ENCODE measurements at regions not wholly inside any gene's neighbourhood (a gene's known extent, or its start where the extent isn't known, plus 50 kb on each side); places are given as distances from the start of the nearest gene placed in this dataset.
"Not testable (repeated sequence)": the region's sequence is repeated elsewhere in the genome, so short reads cannot be mapped to it uniquely, and the experiment has no call there.

DNA sequence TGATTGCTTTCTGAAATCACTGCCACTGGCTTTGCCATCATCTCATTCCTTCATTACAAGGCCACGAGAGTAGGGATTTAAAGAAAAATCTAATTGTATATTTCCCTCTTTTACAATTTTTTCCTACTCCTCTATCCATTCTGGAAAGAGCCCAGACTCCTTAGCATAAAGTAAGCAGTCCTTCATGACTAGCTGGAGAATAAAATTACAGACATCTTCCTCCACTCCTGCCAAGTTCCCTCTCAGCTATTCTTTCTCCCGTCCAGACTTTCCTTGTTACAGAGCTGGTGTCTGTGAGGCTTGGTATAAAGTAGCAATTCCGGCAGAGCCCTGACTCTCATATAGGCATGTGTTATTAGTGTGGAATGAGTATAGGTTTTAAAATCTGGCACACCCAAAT lies 806.8 kb downstream of the PLCL1 start:
- Histone ChIP-seq H2BK5ac (ENCODE audit: low read length) (no peak overlapping the region), H3K4me1 (ENCODE audit: control insufficient read depth in 2 of 2, insufficient read depth in 1 of 2, low read depth in 1 of 2, low read length in 2 of 2) (no peaks in the 10 kb centered on the region), H3K9ac (ENCODE audit: low read depth, low read length, poor library complexity) (no peak overlapping the region), H3K23ac (ENCODE audit: low read depth, low read length, poor library complexity) (no peak overlapping the region), H3K4me2 (ENCODE audit: insufficient read depth, low read length, poor library complexity, severe bottlenecking) (no peak overlapping the region), H3K4me3 (ENCODE audit: low read length in 2 of 2) (no peak overlapping the region), H4K8ac (ENCODE audit: low read depth, low read length) (no peak overlapping the region), H3K14ac (ENCODE audit: low read length) (no peak overlapping the region), H3K27me3 (ENCODE audit: control insufficient read depth in 3 of 3, insufficient read depth in 3 of 3, low read depth in 1 of 3, low read length in 3 of 3) (no peaks in the 10 kb centered on the region), H3K36me3 (replicated peaks in 1 of 2; ENCODE audit: control insufficient read depth in 2 of 2, insufficient read depth in 2 of 2, low read length in 2 of 2) (no peaks in the 10 kb centered on the region), H3K27ac (replicated peaks; ENCODE audit: low read length) (no peak overlapping the region), H3K79me1 (ENCODE audit: low read depth, low read length) (no peaks in the 10 kb centered on the region), H4K91ac (ENCODE audit: low read depth, low read length, poor library complexity) (no peak overlapping the region), H3K9me3 (replicated peaks in 1 of 2; ENCODE audit: control insufficient read depth in 2 of 2, insufficient read depth in 1 of 2, low read depth in 1 of 2, low read length in 2 of 2) (no peaks in the 10 kb centered on the region), H2BK12ac (ENCODE audit: low read length) (no peak overlapping the region), H2BK15ac (ENCODE audit: low read length) (no peak overlapping the region), H2AK5ac (ENCODE audit: low read depth, low read length) (no peak overlapping the region), H3K4ac (ENCODE audit: low read length) (no peak overlapping the region), H2AFZ (ENCODE audit: low read length) (no peak overlapping the region), H3K18ac (ENCODE audit: low read length) (no peak overlapping the region), H2BK120ac (ENCODE audit: low read depth, low read length) (no peak overlapping the region)
- no CpG with 5 or more reads among the region's 3 CpGs for WGBS, 2 donors (ENCODE audit: extremely low coverage in 2 of 2, insufficient read length in 2 of 2, insufficient replicate concordance in 1 of 2)
- no peak for DNase-seq (ENCODE audit: low spot score)

DNA sequence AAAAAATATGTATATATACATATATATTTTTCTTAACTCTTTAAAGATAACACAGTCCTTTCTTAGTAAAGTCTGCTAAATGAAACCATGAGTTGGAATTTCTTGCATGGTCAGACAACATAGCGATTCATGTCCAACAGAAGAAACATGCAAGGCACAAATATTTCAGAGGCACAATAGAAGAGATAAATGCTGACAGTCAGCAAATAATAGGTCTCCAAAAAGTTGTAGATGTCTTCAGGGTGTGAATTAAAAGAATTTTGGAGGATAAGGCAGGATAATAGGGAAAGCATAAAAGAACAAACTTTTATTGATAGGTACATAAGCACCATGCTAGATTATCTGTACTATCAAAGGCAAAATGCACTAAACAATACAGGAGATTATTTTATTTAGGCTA lies 800.2 kb downstream of the PLCL1 start:
- WGBS, 2 donors (ENCODE audit: extremely low coverage in 2 of 2, insufficient read length in 2 of 2, insufficient replicate concordance in 1 of 2): no CpG with 5 or more reads among the region's 1 CpG
- Histone ChIP-seq H3K18ac (ENCODE audit: low read length) (no peak overlapping the region), H3K36me3 (replicated peaks in 1 of 2; ENCODE audit: control insufficient read depth in 2 of 2, insufficient read depth in 2 of 2, low read length in 2 of 2) (no peaks in the 10 kb centered on the region), H3K4me1 (ENCODE audit: control insufficient read depth in 2 of 2, insufficient read depth in 1 of 2, low read depth in 1 of 2, low read length in 2 of 2) (no peaks in the 10 kb centered on the region), H3K4ac (ENCODE audit: low read length) (no peak overlapping the region), H3K4me3 (ENCODE audit: low read length in 2 of 2) (no peak overlapping the region), H2BK15ac (ENCODE audit: low read length) (no peak overlapping the region), H2AFZ (ENCODE audit: low read length) (no peak overlapping the region), H3K14ac (ENCODE audit: low read length) (no peak overlapping the region), H2BK12ac (ENCODE audit: low read length) (no peak overlapping the region), H2BK5ac (ENCODE audit: low read length) (no peak overlapping the region), H4K8ac (ENCODE audit: low read depth, low read length) (no peak overlapping the region), H3K9ac (ENCODE audit: low read depth, low read length, poor library complexity) (no peak overlapping the region), H4K91ac (ENCODE audit: low read depth, low read length, poor library complexity) (no peak overlapping the region), H3K9me3 (replicated peaks in 1 of 2; ENCODE audit: control insufficient read depth in 2 of 2, insufficient read depth in 1 of 2, low read depth in 1 of 2, low read length in 2 of 2) (no peaks in the 10 kb centered on the region), H3K23ac (ENCODE audit: low read depth, low read length, poor library complexity) (no peak overlapping the region), H2AK5ac (ENCODE audit: low read depth, low read length) (no peak overlapping the region), H3K27me3 (ENCODE audit: control insufficient read depth in 3 of 3, insufficient read depth in 3 of 3, low read depth in 1 of 3, low read length in 3 of 3) (no peaks in the 10 kb centered on the region), H2BK120ac (ENCODE audit: low read depth, low read length) (no peak overlapping the region), H3K27ac (replicated peaks; ENCODE audit: low read length) (no peak overlapping the region), H3K79me1 (ENCODE audit: low read depth, low read length) (no peaks in the 10 kb centered on the region), H3K4me2 (ENCODE audit: insufficient read depth, low read length, poor library complexity, severe bottlenecking) (no peak overlapping the region)
- no peak for DNase-seq (ENCODE audit: low spot score)

DNA sequence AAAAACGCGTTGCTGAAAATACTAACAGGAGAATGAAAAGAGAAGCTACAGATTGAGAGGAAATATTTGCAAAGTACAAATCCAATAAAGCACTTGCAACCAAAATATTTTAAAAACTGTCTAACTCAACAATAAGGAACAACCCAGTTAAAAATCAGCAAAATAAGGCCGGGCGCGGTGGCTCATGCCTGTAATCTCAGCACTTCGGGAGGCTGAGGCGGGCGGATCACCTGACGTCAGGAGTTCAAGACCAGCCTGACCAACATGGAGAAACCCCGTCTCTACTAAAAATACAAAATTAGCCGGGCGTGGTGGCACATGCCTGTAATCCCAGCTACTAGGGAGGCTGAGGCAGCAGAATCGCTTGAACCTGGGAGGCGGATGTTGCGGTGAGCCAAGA lies 798.6 kb downstream of the PLCL1 start:
- H4K91ac ChIP-seq (ENCODE audit: low read depth, low read length, poor library complexity); H3K27ac ChIP-seq (replicated peaks; ENCODE audit: low read length); H3K4me3 ChIP-seq (ENCODE audit: low read length in 2 of 2); H3K4ac ChIP-seq (ENCODE audit: low read length); H3K4me1 ChIP-seq (ENCODE audit: control insufficient read depth in 2 of 2, insufficient read depth in 1 of 2, low read depth in 1 of 2, low read length in 2 of 2); H2AFZ ChIP-seq (ENCODE audit: low read length); H2BK5ac ChIP-seq (ENCODE audit: low read length); H3K23ac ChIP-seq (ENCODE audit: low read depth, low read length, poor library complexity); DNase-seq (ENCODE audit: low spot score); H3K79me1 ChIP-seq (ENCODE audit: low read depth, low read length); H4K8ac ChIP-seq (ENCODE audit: low read depth, low read length); H3K36me3 ChIP-seq (replicated peaks in 1 of 2; ENCODE audit: control insufficient read depth in 2 of 2, insufficient read depth in 2 of 2, low read length in 2 of 2); H3K18ac ChIP-seq (ENCODE audit: low read length); H2AK5ac ChIP-seq (ENCODE audit: low read depth, low read length); H3K4me2 ChIP-seq (ENCODE audit: insufficient read depth, low read length, poor library complexity, severe bottlenecking); H3K14ac ChIP-seq (ENCODE audit: low read length); H3K27me3 ChIP-seq (ENCODE audit: control insufficient read depth in 3 of 3, insufficient read depth in 3 of 3, low read depth in 1 of 3, low read length in 3 of 3); H3K9ac ChIP-seq (ENCODE audit: low read depth, low read length, poor library complexity); H2BK12ac ChIP-seq (ENCODE audit: low read length); H3K9me3 ChIP-seq (replicated peaks in 1 of 2; ENCODE audit: control insufficient read depth in 2 of 2, insufficient read depth in 1 of 2, low read depth in 1 of 2, low read length in 2 of 2); H2BK120ac ChIP-seq (ENCODE audit: low read depth, low read length); H2BK15ac ChIP-seq (ENCODE audit: low read length): not testable (repeated sequence)
- WGBS, 2 donors (ENCODE audit: extremely low coverage in 2 of 2, insufficient read length in 2 of 2, insufficient replicate concordance in 1 of 2): no CpG with 5 or more reads among the region's 15 CpGs

DNA sequence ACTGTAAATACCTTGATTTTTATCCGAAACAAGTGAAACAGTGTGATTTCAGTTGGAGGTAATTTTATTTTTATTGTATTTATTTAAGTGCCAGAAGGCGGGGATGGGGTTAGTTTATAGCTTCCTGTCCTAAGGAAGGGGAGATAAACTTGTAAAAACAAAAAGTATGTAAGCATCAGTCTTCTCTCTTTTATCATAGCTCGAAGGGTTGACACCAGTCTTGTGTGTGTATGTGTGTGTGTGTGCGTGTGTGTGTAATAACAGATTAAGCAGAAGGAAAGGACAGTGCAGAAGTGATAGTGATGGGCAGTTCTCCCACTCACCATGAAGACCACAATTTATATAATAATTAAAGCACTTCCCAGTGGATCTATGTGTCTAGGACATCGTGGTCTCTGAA lies 793.3 kb downstream of the PLCL1 start:
- H3K4me3 ChIP-seq (ENCODE audit: low read length in 2 of 2): no peak overlapping the region
- no peak overlapping the region for H3K4ac ChIP-seq (ENCODE audit: low read length)
- H2AK5ac ChIP-seq (ENCODE audit: low read depth, low read length): no peak overlapping the region
- H2BK12ac ChIP-seq (ENCODE audit: low read length): no peak overlapping the region
- H2BK5ac ChIP-seq (ENCODE audit: low read length): no peak overlapping the region
- H3K4me2 ChIP-seq (ENCODE audit: insufficient read depth, low read length, poor library complexity, severe bottlenecking): no peak overlapping the region
- H4K8ac ChIP-seq (ENCODE audit: low read depth, low read length): no peak overlapping the region
- H4K91ac ChIP-seq (ENCODE audit: low read depth, low read length, poor library complexity): no peak overlapping the region
- no CpG with 5 or more reads among the region's 5 CpGs for whole genome bisulfite sequencing, 2 donors (ENCODE audit: extremely low coverage in 2 of 2, insufficient read length in 2 of 2, insufficient replicate concordance in 1 of 2)
- no peaks in the 10 kb centered on the region for H3K27me3 ChIP-seq (ENCODE audit: control insufficient read depth in 3 of 3, insufficient read depth in 3 of 3, low read depth in 1 of 3, low read length in 3 of 3)
- H3K23ac ChIP-seq (ENCODE audit: low read depth, low read length, poor library complexity): no peak overlapping the region
- H3K18ac ChIP-seq (ENCODE audit: low read length): no peak overlapping the region
- no peak for DNase-seq (ENCODE audit: low spot score)
- H2BK120ac ChIP-seq (ENCODE audit: low read depth, low read length): no peak overlapping the region
- H3K9me3 ChIP-seq (replicated peaks in 1 of 2; ENCODE audit: control insufficient read depth in 2 of 2, insufficient read depth in 1 of 2, low read depth in 1 of 2, low read length in 2 of 2): no peaks in the 10 kb centered on the region
- H3K27ac ChIP-seq (replicated peaks; ENCODE audit: low read length): no peak overlapping the region
- H2BK15ac ChIP-seq (ENCODE audit: low read length): no peak overlapping the region
- H3K4me1 ChIP-seq (ENCODE audit: control insufficient read depth in 2 of 2, insufficient read depth in 1 of 2, low read depth in 1 of 2, low read length in 2 of 2): no peaks in the 10 kb centered on the region
- no peak overlapping the region for H3K9ac ChIP-seq (ENCODE audit: low read depth, low read length, poor library complexity)
- no peak overlapping the region for H2AFZ ChIP-seq (ENCODE audit: low read length)
- no peaks in the 10 kb centered on the region for H3K36me3 ChIP-seq (replicated peaks in 1 of 2; ENCODE audit: control insufficient read depth in 2 of 2, insufficient read depth in 2 of 2, low read length in 2 of 2)
- no peaks in the 10 kb centered on the region for H3K79me1 ChIP-seq (ENCODE audit: low read depth, low read length)
- H3K14ac ChIP-seq (ENCODE audit: low read length): no peak overlapping the region
